ENCODE measurements at regions not wholly inside any gene's neighbourhood (a gene's known extent, or its start where the extent isn't known, plus 50 kb on each side); places are given as distances from the start of the nearest gene placed in this dataset.

DNA sequence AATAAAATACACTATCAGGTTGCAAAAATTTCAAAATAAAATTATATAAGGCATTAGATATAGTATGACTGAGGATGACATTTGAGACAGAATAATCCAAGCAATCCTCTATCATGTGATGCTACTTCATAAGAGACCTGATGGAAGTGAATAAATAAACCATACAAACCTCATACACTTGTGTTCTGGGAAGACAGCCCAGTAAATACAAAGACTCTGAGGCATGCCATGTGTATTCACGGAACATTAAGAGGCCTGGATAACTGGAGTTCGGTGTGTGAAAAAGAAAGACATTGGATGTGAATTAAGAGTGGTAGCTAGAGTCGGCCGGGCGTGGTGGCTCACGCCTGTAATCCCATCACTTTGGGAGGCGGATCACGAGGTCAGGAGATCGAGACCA is 364.2 kb downstream of the ADAM29 start:
- no peaks in the 10 kb centered on the region for H3K36me3 ChIP-seq (ENCODE audit: insufficient read depth)
- no peaks in the 10 kb centered on the region for H3K79me2 ChIP-seq (ENCODE audit: insufficient read depth, low read depth)
- TF ChIP-seq, protein P1, sequence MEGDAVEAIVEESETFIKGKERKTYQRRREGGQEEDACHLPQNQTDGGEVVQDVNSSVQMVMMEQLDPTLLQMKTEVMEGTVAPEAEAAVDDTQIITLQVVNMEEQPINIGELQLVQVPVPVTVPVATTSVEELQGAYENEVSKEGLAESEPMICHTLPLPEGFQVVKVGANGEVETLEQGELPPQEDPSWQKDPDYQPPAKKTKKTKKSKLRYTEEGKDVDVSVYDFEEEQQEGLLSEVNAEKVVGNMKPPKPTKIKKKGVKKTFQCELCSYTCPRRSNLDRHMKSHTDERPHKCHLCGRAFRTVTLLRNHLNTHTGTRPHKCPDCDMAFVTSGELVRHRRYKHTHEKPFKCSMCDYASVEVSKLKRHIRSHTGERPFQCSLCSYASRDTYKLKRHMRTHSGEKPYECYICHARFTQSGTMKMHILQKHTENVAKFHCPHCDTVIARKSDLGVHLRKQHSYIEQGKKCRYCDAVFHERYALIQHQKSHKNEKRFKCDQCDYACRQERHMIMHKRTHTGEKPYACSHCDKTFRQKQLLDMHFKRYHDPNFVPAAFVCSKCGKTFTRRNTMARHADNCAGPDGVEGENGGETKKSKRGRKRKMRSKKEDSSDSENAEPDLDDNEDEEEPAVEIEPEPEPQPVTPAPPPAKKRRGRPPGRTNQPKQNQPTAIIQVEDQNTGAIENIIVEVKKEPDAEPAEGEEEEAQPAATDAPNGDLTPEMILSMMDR (conservative IDR thresholded peaks at IDR 0.05; ENCODE audit: low read depth, low read length) = no peak
- no peak overlapping the region for H2AFZ ChIP-seq (ENCODE audit: low read depth)
- no peak overlapping the region for H3K4me3 ChIP-seq (IDR thresholded peaks at IDR 0.05; ENCODE audit: insufficient read depth, low read depth, low read length)
- H3K27me3 ChIP-seq (ENCODE audit: insufficient read depth, low read depth) = no peaks in the 10 kb centered on the region
- no peak overlapping the region for H3K27ac ChIP-seq
- no peak overlapping the region for H3K4me2 ChIP-seq
- H3K9ac ChIP-seq = no peak overlapping the region
- H4K20me1 ChIP-seq (ENCODE audit: insufficient read depth) = no peaks in the 10 kb centered on the region
- H3K4me1 ChIP-seq (ENCODE audit: low read depth, poor library complexity, severe bottlenecking) = no peaks in the 10 kb centered on the region

DNA sequence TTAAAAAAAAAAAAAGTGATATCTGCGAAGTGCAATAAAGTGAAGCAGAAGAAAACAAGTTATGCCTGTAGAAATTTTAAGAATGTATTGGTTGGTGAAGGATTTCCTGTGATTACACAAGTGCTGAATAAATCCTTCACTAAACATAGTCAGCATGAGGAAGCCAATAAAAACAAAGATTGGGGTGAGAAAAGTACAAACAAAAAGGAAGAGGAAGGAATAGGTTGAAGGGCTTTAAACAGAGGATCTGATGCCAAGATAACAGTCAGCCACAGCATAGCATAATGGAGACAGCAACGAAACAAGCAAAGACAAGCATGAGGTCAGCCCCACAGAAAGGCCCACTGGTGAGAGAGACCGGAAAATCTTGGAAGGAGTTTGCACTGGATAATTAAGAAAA is 372.2 kb downstream of the ADAM29 start:
- no peak overlapping the region for H3K4me2 ChIP-seq
- H3K27ac ChIP-seq = no peak overlapping the region
- H3K27me3 ChIP-seq (ENCODE audit: insufficient read depth, low read depth) = no peaks in the 10 kb centered on the region
- no peak overlapping the region for H2AFZ ChIP-seq (ENCODE audit: low read depth)
- H3K4me3 ChIP-seq (IDR thresholded peaks at IDR 0.05; ENCODE audit: insufficient read depth, low read depth, low read length) = no peak overlapping the region
- H3K9ac ChIP-seq = no peak overlapping the region
- H3K79me2 ChIP-seq (ENCODE audit: insufficient read depth, low read depth) = no peaks in the 10 kb centered on the region
- no peaks in the 10 kb centered on the region for H4K20me1 ChIP-seq (ENCODE audit: insufficient read depth)
- no peaks in the 10 kb centered on the region for H3K4me1 ChIP-seq (ENCODE audit: low read depth, poor library complexity, severe bottlenecking)
- no peaks in the 10 kb centered on the region for H3K36me3 ChIP-seq (ENCODE audit: insufficient read depth)
- TF ChIP-seq, protein P1 (conservative IDR thresholded peaks at IDR 0.05; ENCODE audit: low read depth, low read length) = no peak

DNA sequence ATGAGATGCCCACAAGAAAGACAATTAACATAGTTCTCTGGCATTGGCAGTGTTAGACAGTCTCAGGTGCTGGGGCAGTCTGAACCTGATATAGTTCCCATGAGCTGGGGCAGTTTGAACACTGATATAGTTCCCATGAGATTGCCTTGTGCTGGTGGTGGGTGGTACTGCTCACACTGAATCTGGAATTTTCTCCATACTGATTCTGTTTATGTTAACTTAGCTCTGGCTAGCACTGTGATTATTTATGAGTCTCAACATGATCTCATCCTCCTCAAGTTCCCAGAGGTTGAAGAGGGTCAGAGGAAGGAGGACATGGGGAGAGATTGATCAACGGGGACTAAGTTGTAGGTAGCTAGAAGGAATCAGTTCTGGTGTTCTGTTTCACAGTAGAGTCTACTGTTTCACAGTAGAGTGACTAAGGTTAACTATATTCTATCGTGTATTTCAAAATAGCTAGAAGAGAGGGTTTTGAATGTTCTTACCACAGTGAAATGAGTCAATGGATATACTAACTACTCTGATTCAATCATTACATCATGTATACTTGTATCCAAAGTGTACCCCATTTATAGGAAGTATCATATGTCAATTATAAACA is 379.9 kb downstream of the ADAM29 start:
- Histone ChIP-seq H3K27ac (no peak overlapping the region), H2AFZ (ENCODE audit: low read depth) (no peak overlapping the region), H3K4me2 (no peak overlapping the region)

DNA sequence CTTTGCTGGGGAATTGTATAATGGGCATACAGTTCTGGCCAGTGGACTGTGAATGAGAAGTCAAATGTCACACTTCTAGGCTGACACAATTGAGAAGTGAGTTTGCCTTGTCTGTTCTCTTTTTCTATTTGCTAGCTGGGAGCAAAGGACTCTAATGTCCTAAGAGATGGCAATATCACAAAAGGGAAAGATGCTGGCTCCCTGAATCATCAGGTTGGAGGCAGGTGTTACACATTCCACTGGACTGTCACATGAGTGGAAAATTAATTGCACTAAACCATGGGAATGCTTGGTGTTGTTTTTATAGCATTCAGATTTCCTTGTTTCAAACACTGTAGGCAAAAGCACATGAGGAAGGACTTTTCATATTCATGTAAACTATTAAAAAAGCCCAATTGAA is 388.3 kb downstream of the ADAM29 start:
- Histone ChIP-seq H3K4me1 (ENCODE audit: low read depth, poor library complexity, severe bottlenecking) (no peaks in the 10 kb centered on the region), H3K79me2 (ENCODE audit: insufficient read depth, low read depth) (no peaks in the 10 kb centered on the region), H3K4me2 (no peak overlapping the region), H3K27ac (no peak overlapping the region), H4K20me1 (ENCODE audit: insufficient read depth) (no peaks in the 10 kb centered on the region), H2AFZ (ENCODE audit: low read depth) (no peak overlapping the region), H3K4me3 (IDR thresholded peaks at IDR 0.05; ENCODE audit: insufficient read depth, low read depth, low read length) (no peak overlapping the region), H3K27me3 (ENCODE audit: insufficient read depth, low read depth) (no peaks in the 10 kb centered on the region), H3K9ac (no peak overlapping the region), H3K36me3 (ENCODE audit: insufficient read depth) (no peaks in the 10 kb centered on the region)
- TF ChIP-seq, protein P1 (conservative IDR thresholded peaks at IDR 0.05; ENCODE audit: low read depth, low read length) = no peak

More for the DNA sequence above, 379.9 kb downstream of the ADAM29 start:
- no peaks in the 10 kb centered on the region for H3K4me1 ChIP-seq (ENCODE audit: low read depth, poor library complexity, severe bottlenecking)
- no peaks in the 10 kb centered on the region for H3K36me3 ChIP-seq (ENCODE audit: insufficient read depth)
- H3K79me2 ChIP-seq (ENCODE audit: insufficient read depth, low read depth) = no peaks in the 10 kb centered on the region
- H3K4me3 ChIP-seq (IDR thresholded peaks at IDR 0.05; ENCODE audit: insufficient read depth, low read depth, low read length) = no peak overlapping the region
- no peak overlapping the region for H3K9ac ChIP-seq
- H3K27me3 ChIP-seq (ENCODE audit: insufficient read depth, low read depth) = no peaks in the 10 kb centered on the region
- TF ChIP-seq, protein P1 (conservative IDR thresholded peaks at IDR 0.05; ENCODE audit: low read depth, low read length) = no peak
- H4K20me1 ChIP-seq (ENCODE audit: insufficient read depth) = no peaks in the 10 kb centered on the region

Measured in KMS-11 (cell line).